ENCODE measurements at regions not wholly inside any gene's neighbourhood (a gene's known extent, or its start where the extent isn't known, plus 50 kb on each side); places are given as distances from the start of the nearest gene placed in this dataset.

DNA sequence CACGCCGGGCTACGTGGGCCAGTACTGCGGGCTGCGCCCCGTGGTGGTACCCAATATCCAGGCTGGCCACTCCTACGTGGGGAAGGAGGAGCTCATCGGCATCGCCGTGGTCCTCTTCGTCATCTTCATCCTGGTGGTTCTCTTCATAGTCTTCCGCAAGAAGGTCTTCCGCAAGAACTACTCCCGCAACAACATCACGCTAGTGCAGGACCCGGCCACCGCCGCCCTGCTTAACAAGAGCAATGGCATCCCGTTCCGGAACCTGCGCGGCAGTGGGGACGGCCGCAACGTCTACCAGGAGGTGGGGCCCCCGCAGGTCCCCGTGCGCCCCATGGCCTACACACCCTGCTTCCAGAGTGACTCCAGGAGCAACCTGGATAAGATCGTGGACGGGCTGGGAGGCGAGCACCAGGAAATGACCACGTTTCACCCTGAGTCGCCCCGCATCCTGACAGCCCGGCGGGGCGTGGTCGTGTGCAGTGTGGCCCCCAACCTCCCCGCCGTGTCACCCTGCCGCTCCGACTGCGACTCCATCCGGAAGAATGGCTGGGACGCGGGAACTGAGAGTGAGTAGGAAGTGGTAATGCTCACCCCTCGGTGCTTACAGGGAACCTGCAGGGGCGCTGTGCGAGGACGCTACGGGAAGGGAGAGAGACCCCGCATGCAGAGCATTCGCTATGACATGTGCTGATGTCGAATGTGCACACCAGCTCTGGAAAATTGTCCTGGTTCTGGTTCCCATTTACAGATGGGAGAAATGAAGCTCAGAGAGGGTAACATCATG is 86.4 kb upstream of the MTNR1B start:
- H3K4me3 Mint-ChIP-seq: no peak overlapping the region
- no peaks in the 10 kb centered on the region for H3K36me3 Mint-ChIP-seq
- H3K4me1 Mint-ChIP-seq (ENCODE audit: low read depth): no peaks in the 10 kb centered on the region
- no peaks in the 10 kb centered on the region for H3K9me3 Mint-ChIP-seq (ENCODE audit: low read depth)
- H3K27ac Mint-ChIP-seq: no peak overlapping the region
- no peaks in the 10 kb centered on the region for H3K27me3 Mint-ChIP-seq

DNA sequence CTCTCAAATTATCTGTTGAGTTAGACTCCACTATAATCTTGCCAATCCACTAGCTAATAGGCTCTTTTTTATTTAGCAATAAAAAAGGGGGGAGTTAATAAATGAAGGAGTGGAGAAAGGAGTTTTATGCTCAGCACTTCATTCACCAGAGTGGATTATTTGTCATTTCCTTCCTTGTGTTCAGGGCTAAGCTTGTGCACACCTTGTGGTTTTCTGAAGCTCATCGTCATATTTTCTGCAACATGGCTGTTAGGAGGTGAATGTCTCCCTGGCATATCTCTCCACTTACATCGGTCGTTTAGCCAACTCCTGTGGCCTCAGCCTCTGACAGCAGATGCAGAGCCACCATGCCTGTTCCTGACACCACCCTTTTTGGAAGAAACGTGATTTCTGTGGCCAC is 83.9 kb upstream of the MTNR1B start:
- no peaks in the 10 kb centered on the region for H3K27me3 Mint-ChIP-seq
- H3K9me3 Mint-ChIP-seq (ENCODE audit: low read depth): no peaks in the 10 kb centered on the region
- no peak overlapping the region for H3K4me3 Mint-ChIP-seq
- H3K4me1 Mint-ChIP-seq (ENCODE audit: low read depth): no peaks in the 10 kb centered on the region
- no peaks in the 10 kb centered on the region for H3K36me3 Mint-ChIP-seq
- no peak overlapping the region for H3K27ac Mint-ChIP-seq

DNA sequence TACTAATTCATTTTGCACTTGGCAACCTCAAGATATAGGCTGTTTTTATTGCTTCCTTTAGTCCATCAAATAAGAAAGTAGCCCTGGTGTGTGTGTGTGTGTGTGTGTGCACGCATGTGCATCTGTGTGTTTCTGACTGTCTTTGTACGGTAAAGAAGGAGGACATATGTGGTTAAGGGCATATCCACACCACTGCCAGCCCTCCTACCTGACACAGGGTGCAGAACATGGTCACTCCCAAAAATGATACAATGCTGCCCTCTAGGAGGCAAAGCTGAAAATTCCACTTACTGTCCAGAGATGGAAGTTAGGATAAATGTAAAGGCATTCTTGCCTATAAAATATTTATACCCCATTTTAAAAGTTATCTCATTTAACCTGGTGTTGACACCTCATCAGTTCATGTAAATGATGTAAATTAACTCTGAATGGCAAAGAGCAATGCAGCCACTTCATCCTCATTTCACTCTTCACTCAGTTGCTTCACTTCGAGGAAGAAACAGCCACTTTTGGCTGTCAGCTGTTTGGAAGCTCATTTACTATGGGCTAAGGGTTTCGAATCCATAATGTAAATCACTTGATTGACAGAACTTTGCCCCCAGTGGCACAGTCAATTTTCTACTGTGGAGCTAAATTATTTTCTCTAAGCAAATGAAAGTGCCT is 83.1 kb upstream of the MTNR1B start:
- H3K4me1 Mint-ChIP-seq (ENCODE audit: low read depth): no peaks in the 10 kb centered on the region
- H3K27ac Mint-ChIP-seq: no peak overlapping the region
- H3K9me3 Mint-ChIP-seq (ENCODE audit: low read depth): no peaks in the 10 kb centered on the region
- H3K27me3 Mint-ChIP-seq: no peaks in the 10 kb centered on the region
- no peaks in the 10 kb centered on the region for H3K36me3 Mint-ChIP-seq
- no peak overlapping the region for H3K4me3 Mint-ChIP-seq

DNA sequence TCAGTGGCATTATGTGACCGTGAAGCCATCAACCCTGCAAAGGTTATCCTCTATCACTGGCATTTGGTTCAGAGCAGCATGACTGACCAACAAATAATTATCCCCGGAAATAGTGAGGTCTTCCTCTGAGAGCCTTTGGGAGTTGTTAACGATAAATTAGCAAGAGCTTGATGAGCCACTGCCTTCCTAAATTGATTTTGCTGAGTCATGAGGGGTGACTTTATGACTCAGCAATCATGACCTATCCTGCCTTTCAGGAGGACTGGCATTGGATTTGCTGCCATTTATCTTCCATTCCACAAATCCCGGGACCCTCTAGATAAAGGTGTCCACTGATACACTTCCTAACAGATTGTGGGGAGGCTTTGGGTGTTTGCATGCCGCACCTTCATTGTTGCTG is 80.8 kb upstream of the MTNR1B start:
- Mint-ChIP-seq H3K27me3 (no peaks in the 10 kb centered on the region), H3K9me3 (ENCODE audit: low read depth) (no peaks in the 10 kb centered on the region), H3K4me1 (ENCODE audit: low read depth) (no peaks in the 10 kb centered on the region), H3K27ac (no peak overlapping the region), H3K4me3 (no peak overlapping the region), H3K36me3 (no peaks in the 10 kb centered on the region)

DNA sequence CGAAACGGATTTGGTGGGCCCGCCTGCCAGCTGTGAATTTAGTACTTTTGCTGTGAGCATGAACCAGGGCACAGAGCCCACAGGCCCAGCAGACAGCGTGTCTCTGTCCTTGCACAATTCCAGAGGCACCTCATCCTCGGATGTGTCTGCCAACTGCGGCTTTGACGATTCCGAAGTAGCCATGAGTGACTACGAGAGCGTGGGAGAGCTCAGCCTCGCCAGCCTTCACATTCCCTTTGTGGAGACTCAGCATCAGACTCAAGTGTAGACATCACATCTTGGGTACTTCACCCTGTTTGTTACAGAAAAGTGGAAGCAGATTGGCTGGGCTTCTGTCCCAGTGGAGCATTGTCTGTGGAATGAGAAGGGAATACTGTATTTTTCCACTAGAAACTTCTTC is 78.6 kb upstream of the MTNR1B start:
- Mint-ChIP-seq H3K4me1 (ENCODE audit: low read depth) (no peaks in the 10 kb centered on the region), H3K27ac (no peak overlapping the region), H3K4me3 (no peak overlapping the region), H3K9me3 (ENCODE audit: low read depth) (no peaks in the 10 kb centered on the region), H3K27me3 (no peaks in the 10 kb centered on the region), H3K36me3 (no peaks in the 10 kb centered on the region)

DNA sequence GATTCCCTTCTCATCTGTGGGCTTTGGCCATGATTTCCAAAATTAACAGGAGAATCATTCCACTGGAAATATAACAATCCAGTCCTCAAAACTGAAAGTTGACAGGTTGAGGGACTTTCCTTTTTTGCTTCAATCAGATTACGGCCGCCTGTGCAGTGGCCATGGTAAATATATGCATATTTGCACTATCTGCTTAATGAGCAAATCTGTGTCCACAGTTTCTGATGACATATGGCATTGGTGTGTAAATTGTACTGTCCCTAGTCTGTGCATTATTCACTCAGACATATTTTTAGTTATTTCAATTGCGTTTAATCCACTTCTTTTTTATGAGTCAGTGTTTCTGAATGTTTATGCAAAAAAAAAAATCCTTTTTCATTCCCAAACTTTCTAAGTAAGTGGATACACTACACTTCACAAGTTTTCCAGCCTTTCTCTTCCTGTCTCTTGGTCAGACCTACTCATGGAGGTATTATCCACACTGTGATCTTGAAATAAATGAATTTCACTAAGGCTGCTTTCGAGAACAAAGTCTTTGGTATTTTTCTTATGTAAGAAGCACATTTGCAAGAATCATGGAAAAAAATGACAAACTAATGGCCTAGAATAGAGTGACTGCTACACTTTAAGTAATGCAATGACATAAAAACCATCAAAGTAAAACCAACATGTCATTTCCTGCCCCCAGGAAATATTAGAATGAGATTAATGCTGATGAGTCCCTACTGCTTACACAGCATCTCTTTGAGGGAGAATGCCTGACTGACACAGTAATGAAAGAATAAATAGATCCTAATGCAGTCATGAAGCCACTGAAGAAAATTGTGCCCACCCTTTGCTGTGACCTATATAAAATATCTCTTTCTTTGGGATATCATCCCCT is 76.4 kb upstream of the MTNR1B start:
- Mint-ChIP-seq H3K9me3 (ENCODE audit: low read depth) (no peaks in the 10 kb centered on the region), H3K4me3 (no peak overlapping the region), H3K27me3 (peaks cover 3% of the 10 kb centered on the region), H3K4me1 (ENCODE audit: low read depth) (no peaks in the 10 kb centered on the region), H3K36me3 (no peaks in the 10 kb centered on the region), H3K27ac (no peak overlapping the region)

DNA sequence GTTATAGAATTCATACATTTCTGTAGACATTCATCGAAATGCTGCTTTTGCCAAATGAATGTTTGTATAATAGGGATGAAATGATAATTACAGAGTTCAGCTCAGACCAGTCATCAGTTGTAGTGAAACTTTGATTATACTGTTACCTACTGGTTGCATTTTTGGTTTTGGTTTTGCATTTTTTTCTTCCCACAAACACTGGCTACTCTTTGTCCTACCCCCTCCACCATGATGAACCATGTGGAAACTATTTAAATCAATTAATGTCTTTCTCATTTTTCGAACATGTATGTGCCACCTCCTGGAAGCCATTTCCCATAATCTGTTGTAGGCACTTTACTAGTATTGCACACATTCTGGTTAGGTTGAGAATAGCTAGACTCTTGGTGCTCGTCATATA is 75.3 kb upstream of the MTNR1B start:
- H3K4me3 Mint-ChIP-seq: no peak overlapping the region
- H3K9me3 Mint-ChIP-seq (ENCODE audit: low read depth): no peaks in the 10 kb centered on the region
- no peaks in the 10 kb centered on the region for H3K4me1 Mint-ChIP-seq (ENCODE audit: low read depth)
- H3K27ac Mint-ChIP-seq: no peak overlapping the region
- H3K36me3 Mint-ChIP-seq: no peaks in the 10 kb centered on the region
- peaks cover 7% of the 10 kb centered on the region for H3K27me3 Mint-ChIP-seq

DNA sequence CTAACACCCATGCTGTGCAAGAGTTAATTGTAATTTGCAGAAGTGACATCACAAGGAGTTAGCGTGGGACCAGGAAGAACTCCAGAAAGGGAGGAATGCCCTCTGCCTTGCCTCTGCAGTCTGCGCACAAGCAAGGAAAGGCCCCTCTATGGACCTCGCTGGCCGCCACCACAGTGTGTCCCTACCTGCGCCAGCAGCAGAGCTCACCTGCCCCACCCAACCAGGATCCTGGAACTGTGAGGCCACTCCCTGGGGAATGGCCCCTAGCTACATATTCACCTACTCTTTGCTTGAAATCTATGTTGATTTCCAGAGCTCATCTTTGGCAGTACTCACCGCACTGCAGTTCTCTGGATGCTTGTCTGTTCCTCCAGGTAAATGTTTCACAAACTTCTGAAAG is 72.0 kb upstream of the MTNR1B start:
- H3K27me3 Mint-ChIP-seq: peaks cover 7% of the 10 kb centered on the region
- no peak overlapping the region for H3K27ac Mint-ChIP-seq
- H3K4me1 Mint-ChIP-seq (ENCODE audit: low read depth): no peaks in the 10 kb centered on the region
- no peak overlapping the region for H3K4me3 Mint-ChIP-seq
- H3K36me3 Mint-ChIP-seq: no peaks in the 10 kb centered on the region
- H3K9me3 Mint-ChIP-seq (ENCODE audit: low read depth): no peaks in the 10 kb centered on the region

DNA sequence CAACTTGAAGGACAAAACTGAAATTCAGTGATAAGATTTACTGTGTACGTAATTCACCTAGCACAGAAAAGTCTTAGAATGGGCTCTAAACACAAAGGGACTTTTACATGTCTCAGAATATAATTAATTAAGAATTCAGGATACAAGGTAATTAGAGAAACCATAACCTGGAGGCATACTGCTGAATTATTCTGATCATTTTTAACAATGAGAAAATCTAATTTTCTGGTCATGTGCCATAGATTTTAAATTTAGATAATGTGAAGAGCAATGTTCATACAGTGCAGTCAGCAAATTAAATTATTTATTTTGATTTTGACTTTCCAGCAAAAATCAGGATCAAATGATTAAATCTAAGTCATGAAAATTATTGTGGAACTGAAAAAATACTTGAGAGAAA is 67.0 kb upstream of the MTNR1B start:
- H3K9me3 Mint-ChIP-seq (ENCODE audit: low read depth): peaks cover 4% of the 10 kb centered on the region
- no peaks in the 10 kb centered on the region for H3K36me3 Mint-ChIP-seq
- no peaks in the 10 kb centered on the region for H3K4me1 Mint-ChIP-seq (ENCODE audit: low read depth)
- H3K27me3 Mint-ChIP-seq: peaks cover 7% of the 10 kb centered on the region
- H3K4me3 Mint-ChIP-seq: no peak overlapping the region
- no peak overlapping the region for H3K27ac Mint-ChIP-seq

DNA sequence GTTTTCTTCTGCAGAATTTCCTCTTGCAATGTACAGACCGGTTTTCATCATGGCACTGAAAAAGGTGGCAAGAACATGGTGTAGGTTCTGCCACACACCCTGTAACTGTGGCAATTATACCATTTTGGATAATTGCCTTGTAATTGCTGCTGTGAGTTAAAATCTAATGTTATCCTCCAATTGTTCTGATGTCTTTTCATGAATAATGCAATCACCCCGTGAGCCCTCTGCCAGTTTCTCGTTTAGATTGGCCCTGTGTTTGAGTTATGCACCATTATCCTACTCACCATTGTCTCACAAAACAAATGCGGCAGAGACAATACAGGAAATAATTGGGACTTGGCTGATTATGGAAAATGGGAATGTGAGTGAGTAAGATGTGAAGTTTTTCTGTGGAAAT is 61.8 kb upstream of the MTNR1B start:
- H3K4me1 Mint-ChIP-seq (ENCODE audit: low read depth): no peaks in the 10 kb centered on the region
- H3K9me3 Mint-ChIP-seq (ENCODE audit: low read depth): peaks cover 4% of the 10 kb centered on the region
- H3K36me3 Mint-ChIP-seq: no peaks in the 10 kb centered on the region
- no peak overlapping the region for H3K4me3 Mint-ChIP-seq
- H3K27me3 Mint-ChIP-seq: peaks cover 2% of the 10 kb centered on the region
- no peak overlapping the region for H3K27ac Mint-ChIP-seq

DNA sequence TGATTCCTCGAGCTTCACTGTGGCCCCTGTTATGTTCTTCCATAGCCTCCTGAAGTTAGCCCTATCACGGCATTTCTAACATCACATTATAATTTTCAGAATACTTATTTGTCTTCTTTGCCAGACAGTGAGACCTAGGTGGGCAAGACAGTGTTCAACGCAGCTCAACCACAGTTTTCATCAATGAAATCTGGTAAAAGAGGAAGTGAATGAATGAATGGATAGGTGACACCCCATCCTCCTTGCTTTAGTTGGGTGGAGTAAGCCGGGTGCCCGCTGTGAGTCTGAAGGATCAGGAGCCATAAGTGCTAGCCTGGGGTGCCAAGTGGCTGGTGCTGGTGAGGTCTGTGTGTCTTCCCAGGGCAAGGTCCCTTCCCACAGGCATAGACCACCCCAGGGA is 60.2 kb upstream of the MTNR1B start:
- H3K36me3 Mint-ChIP-seq: no peaks in the 10 kb centered on the region
- no peaks in the 10 kb centered on the region for H3K4me1 Mint-ChIP-seq (ENCODE audit: low read depth)
- H3K9me3 Mint-ChIP-seq (ENCODE audit: low read depth): no peaks in the 10 kb centered on the region
- H3K27ac Mint-ChIP-seq: no peak overlapping the region
- H3K27me3 Mint-ChIP-seq: no peaks in the 10 kb centered on the region
- no peak overlapping the region for H3K4me3 Mint-ChIP-seq

DNA sequence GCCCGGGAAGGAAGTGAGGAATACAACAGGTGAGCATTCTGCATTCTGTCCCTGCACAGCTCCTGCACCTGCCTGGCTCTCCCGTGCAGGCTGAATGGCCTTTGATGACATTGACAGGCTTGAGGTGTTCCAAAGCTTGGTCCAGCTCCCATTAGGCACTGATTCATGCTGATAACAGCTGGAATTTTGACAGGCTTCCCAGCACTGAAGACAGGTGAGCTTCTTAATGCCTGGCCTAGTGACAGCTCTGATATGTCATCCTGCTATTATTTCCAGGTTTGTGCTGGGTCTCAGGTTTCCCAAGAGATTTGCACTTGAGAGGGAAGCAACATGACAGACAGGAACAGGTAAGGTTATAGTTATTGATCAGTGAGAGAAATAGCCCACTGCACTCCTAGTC is 58.0 kb upstream of the MTNR1B start:
- H3K36me3 Mint-ChIP-seq: no peaks in the 10 kb centered on the region
- H3K4me1 Mint-ChIP-seq (ENCODE audit: low read depth): no peaks in the 10 kb centered on the region
- H3K27me3 Mint-ChIP-seq: no peaks in the 10 kb centered on the region
- H3K27ac Mint-ChIP-seq: no peak overlapping the region
- no peaks in the 10 kb centered on the region for H3K9me3 Mint-ChIP-seq (ENCODE audit: low read depth)
- no peak overlapping the region for H3K4me3 Mint-ChIP-seq

DNA sequence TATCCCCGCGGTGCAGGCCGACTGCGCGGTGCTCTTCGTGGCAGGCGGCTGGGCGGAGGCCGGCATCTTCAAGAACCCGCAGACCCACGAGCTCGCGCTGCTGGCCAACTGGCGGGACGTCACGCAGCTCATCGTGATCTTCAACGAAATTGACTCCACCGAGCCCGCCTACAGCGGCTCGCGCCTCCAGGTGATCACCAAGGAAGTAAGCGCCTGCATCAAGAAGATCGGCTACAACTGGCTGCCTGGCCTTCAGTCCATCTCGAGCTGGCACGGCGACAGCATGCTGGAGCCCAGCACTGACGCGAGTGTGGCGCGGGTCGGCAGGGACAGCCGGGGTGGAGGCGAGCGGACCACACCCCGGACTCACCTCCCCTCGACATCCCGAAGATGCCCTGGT is 53.9 kb upstream of the MTNR1B start:
- Mint-ChIP-seq H3K9me3 (ENCODE audit: low read depth) (no peaks in the 10 kb centered on the region), H3K4me3 (no peak overlapping the region), H3K4me1 (ENCODE audit: low read depth) (no peaks in the 10 kb centered on the region), H3K36me3 (no peaks in the 10 kb centered on the region), H3K27ac (no peak overlapping the region), H3K27me3 (no peaks in the 10 kb centered on the region)

DNA sequence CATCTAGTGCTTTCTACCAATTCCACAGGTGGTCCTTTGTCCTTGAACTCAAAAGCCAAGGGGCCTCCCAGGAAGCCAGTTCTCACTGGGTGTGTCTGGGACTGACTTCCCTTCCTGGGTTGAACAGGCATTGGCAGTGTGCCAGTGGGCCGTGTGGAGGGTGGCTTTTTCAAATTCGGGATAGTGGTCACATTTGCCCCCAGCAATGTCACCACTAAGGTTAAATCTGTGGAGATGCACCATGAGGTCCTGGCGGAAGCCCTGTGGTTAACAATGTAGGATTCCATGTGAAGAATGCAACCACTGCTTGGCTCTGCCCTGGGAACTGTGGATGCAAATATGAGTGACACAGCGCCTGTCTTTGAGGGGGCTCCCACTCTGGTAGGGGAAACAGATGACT is 53.2 kb upstream of the MTNR1B start:
- Mint-ChIP-seq H3K27ac (no peak overlapping the region), H3K4me1 (ENCODE audit: low read depth) (no peaks in the 10 kb centered on the region), H3K27me3 (no peaks in the 10 kb centered on the region)

DNA sequence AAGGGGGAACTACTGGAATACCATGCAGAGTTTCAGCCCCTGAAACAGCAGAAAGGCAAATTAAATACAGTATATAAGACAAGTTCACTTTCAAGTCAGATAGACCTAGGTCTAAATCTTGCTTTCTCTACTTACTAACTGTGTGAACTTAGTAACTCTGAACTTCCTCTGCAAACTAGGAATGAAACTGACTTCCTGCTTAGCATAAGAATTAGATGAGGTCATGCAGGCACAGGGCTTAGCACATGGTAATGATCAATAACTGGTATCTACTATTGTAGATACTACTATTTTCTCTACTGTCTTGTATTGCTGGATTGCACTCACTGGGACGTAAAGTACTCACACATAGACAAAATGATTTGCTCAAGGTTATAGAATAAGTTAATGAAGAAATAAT is 51.5 kb upstream of the MTNR1B start:
- H3K4me3 Mint-ChIP-seq: no peak overlapping the region

More for the DNA sequence above, 53.2 kb upstream of the MTNR1B start:
- no peaks in the 10 kb centered on the region for H3K36me3 Mint-ChIP-seq
- no peak overlapping the region for H3K4me3 Mint-ChIP-seq
- no peaks in the 10 kb centered on the region for H3K9me3 Mint-ChIP-seq (ENCODE audit: low read depth)

More for the DNA sequence above, 51.5 kb upstream of the MTNR1B start:
- Mint-ChIP-seq H3K9me3 (ENCODE audit: low read depth) (no peaks in the 10 kb centered on the region), H3K27ac (no peak overlapping the region), H3K4me1 (ENCODE audit: low read depth) (no peaks in the 10 kb centered on the region), H3K27me3 (peaks cover 3% of the 10 kb centered on the region), H3K36me3 (no peaks in the 10 kb centered on the region)
